ENCODE measurements at regions not wholly inside any gene's neighbourhood (a gene's known extent, or its start where the extent isn't known, plus 50 kb on each side); places are given as distances from the start of the nearest gene placed in this dataset.
"Not testable (repeated sequence)": the region's sequence is repeated elsewhere in the genome, so short reads cannot be mapped to it uniquely, and the experiment has no call there.

DNA sequence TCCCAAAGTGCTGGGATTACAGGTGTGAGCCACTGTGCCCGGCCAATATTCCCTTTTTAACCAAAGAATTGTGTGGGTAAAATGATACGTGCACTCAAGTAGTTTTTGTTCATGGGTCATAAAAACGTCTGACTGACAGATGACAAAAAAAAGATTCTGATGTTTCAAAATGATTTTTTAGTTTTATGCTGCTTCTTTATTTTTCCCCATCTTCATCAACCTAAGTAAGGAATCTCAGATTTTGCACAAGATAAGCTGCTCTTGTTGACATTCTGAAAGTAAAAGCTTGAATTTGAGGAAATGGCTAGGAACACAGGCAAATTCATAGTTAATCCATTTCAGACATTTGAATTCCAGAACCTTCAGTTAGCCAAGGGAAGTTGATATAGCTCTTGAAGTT is 526.1 kb upstream of the NRP1 start:
- TF ChIP-seq, protein P1, sequence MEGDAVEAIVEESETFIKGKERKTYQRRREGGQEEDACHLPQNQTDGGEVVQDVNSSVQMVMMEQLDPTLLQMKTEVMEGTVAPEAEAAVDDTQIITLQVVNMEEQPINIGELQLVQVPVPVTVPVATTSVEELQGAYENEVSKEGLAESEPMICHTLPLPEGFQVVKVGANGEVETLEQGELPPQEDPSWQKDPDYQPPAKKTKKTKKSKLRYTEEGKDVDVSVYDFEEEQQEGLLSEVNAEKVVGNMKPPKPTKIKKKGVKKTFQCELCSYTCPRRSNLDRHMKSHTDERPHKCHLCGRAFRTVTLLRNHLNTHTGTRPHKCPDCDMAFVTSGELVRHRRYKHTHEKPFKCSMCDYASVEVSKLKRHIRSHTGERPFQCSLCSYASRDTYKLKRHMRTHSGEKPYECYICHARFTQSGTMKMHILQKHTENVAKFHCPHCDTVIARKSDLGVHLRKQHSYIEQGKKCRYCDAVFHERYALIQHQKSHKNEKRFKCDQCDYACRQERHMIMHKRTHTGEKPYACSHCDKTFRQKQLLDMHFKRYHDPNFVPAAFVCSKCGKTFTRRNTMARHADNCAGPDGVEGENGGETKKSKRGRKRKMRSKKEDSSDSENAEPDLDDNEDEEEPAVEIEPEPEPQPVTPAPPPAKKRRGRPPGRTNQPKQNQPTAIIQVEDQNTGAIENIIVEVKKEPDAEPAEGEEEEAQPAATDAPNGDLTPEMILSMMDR (IDR thresholded peaks at IDR 0.05; ENCODE audit: insufficient read depth, low read depth, low read length, missing control alignments): no peak
- no peak for DNase-seq (ENCODE audit: low read depth)
- no peak overlapping the region for H3K4me3 ChIP-seq (ENCODE audit: low read length)

DNA sequence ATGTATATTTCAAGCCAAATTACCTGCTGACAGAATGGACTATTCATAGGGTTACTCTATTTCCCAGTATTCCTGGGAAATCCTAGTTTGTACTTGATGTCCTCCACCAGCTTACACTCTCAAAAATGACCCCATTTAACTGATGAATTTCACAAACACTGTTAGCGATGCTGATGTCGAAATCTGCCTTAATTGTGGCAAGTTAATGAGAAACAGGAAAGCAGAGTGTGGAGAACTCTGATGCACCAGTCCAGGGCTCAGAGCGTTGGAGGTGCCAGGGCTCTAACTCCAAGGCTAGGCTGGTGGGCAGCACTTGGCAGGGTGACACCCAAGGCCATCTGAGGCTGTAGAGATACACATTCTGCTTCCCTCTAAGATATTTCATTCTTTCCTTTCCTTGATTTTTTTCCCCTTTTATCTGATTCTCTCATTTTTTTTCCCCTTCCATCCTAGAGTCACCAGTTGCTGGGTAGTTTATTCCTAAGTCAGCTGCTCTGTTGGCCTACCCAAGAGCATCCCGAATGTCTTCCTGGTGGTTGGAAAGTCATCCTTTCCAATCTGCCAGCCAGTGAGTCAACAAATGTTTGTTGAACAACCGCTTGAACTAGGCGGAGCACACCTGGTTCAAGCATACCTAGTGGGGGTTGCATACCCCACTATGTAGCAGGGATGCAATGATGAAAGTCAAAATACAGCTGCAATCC is 525.0 kb upstream of the NRP1 start:
- no peak for DNase-seq (ENCODE audit: low read depth)
- H3K4me3 ChIP-seq (ENCODE audit: low read length): no peak overlapping the region
- TF ChIP-seq, protein P1 (IDR thresholded peaks at IDR 0.05; ENCODE audit: insufficient read depth, low read depth, low read length, missing control alignments): no peak

DNA sequence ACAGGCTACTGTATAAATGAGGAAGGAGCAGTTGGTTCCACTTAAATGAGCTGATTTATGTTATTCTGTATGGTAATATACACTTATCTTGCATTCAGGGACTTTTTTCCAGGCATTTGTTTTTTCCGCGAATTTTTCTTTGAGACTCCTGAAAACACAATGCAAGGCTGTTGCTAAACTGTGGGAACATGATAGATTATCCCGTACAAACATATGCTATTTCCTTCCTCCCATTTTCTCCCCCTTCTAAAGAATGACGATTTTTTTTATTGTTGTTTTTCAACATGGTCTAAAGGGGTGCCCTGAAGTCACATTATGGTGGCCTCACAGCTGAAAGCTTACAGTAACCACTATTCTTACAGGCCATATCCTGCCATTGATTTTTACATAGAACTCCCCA is 523.9 kb upstream of the NRP1 start:
- TF ChIP-seq, protein P1 (IDR thresholded peaks at IDR 0.05; ENCODE audit: insufficient read depth, low read depth, low read length, missing control alignments): no peak
- H3K4me3 ChIP-seq (ENCODE audit: low read length): no peak overlapping the region
- no peak for DNase-seq (ENCODE audit: low read depth)

DNA sequence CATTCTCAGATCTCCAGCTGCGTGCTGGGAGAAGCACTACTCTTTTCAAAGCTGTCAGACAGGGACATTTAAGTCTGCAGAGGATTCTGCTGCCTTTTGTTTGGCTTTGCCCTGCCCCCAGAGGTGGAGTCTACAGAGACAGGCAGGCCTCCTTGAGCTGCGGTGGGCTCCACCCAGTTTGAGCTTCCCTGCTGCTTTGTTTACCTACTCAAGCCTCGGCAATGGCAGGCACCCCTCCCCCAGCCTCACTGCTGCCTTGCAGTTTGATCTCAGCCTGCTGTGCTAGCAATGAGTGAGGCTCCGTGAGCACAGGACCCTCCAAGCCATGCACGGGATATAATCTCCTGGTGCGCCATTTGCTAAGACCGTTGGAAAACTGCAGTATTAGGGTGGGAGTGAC is 518.8 kb upstream of the NRP1 start:
- not testable (repeated sequence) for DNase-seq (ENCODE audit: low read depth)

DNA sequence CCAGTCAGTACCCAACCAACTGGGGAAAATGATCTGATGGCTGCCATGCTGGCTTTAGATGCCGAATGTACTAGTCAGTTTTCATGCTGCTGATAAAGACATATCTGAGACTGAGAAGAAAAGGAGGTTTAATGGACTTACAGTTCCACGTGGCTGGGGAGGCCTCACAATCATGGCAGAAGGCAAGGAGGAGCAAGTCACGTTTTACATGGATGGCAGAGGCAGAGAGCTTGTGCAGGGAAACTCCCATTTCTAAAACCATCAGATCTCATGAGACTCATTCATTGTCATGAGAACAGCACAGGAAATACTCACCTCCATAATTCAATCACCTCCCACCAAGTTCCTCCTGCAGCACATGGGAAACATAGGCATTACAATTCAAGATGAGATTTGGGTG is 508.9 kb upstream of the NRP1 start:
- no peak for DNase-seq (ENCODE audit: low read depth)
- TF ChIP-seq, protein P1 (IDR thresholded peaks at IDR 0.05; ENCODE audit: insufficient read depth, low read depth, low read length, missing control alignments): no peak
- no peak overlapping the region for H3K4me3 ChIP-seq (ENCODE audit: low read length)

More for the DNA sequence above, 518.8 kb upstream of the NRP1 start:
- H3K4me3 ChIP-seq (ENCODE audit: low read length): not testable (repeated sequence)

DNA sequence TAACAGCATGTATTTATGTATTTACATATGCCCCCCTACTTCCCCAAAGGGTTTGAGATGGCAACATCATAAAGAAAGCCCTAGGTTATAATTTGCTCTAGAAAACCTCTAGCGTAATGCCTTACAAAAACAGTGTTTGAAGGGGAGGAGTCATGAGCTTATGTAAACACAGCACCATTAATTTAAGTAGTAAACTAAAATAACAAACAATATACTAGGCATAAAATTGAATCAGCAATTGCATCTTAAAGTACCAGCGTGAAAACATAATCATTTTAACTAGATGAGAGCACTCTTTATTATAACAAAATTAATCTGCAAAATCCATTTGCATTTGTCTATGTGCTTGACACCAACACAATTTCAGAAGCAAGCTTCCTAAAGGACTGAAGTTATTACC is 507.2 kb upstream of the NRP1 start:
- DNase-seq (ENCODE audit: low read depth): no peak
- H3K4me3 ChIP-seq (ENCODE audit: low read length): no peak overlapping the region
- TF ChIP-seq, protein P1 (IDR thresholded peaks at IDR 0.05; ENCODE audit: insufficient read depth, low read depth, low read length, missing control alignments): no peak

DNA sequence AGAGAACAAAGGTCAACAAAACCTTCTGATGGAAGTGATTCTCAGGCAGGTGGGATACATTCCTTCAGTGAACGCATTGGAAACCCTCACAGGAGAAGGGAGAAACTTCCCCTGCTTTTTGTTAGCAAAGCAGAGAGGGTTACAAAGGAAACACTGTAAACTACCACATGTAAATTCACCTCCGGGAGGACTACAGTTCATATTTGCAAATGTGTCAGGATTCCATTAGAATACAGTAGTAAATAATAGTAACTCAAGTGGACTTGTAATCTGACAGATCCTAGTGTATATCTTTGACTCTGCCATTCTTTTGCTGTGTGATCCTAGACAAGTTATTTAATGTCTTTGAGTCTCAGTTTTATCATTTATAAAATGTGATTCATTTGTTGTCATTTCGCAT is 504.3 kb upstream of the NRP1 start:
- TF ChIP-seq, protein P1 (IDR thresholded peaks at IDR 0.05; ENCODE audit: insufficient read depth, low read depth, low read length, missing control alignments): no peak
- DNase-seq (ENCODE audit: low read depth): no peak
- no peak overlapping the region for H3K4me3 ChIP-seq (ENCODE audit: low read length)

Data from epithelial cell of esophagus (primary cell).